GM18502 (cell line): ENCODE measurements at regions not wholly inside any gene's neighbourhood (a gene's known extent, or its start where the extent isn't known, plus 50 kb on each side); places are given as distances from the start of the nearest gene placed in this dataset.
"Not testable (repeated sequence)": the region's sequence is repeated elsewhere in the genome, so short reads cannot be mapped to it uniquely, and the experiment has no call there.

Experiments
- ATAC-seq: cut with Tn5 transposase; IDR thresholded peaks from one replicate; pipeline ENCODE4 v1.9.1; 2021; ENCODE audit warnings: mild to moderate bottlenecking; ENCODE audit not compliant: unreplicated experiment, poor library complexity

GRCh38 chr2:7417845-7418742 is 500.9 kb downstream of the RNF144A start:
- no peak for ATAC-seq

GRCh38 chr2:7419186-7419585 is 502.0 kb downstream of the RNF144A start:
- no peak for ATAC-seq

- no peak for ATAC-seq
Measured at GRCh38 chr2:7419814-7420311, 502.7 kb downstream of the RNF144A start.

- ATAC-seq: no peak
Measured at GRCh38 chr2:7420530-7420929, 503.3 kb downstream of the RNF144A start.

GRCh38 chr2:7424481-7424880 is 507.3 kb downstream of the RNF144A start:
- no peak for ATAC-seq

GRCh38 chr2:7427293-7428060 is 510.3 kb downstream of the RNF144A start:
- no peak for ATAC-seq

- ATAC-seq: no peak
Measured at GRCh38 chr2:7428454-7429204, 511.4 kb downstream of the RNF144A start.

- no peak for ATAC-seq
Measured at GRCh38 chr2:7429733-7430132, 512.5 kb downstream of the RNF144A start.

GRCh38 chr2:7430421-7430868 is 513.2 kb downstream of the RNF144A start:
- peak; percentile 9 for ATAC-seq

- ATAC-seq: peak; percentile 58
Measured at GRCh38 chr2:7430869-7431641, 513.8 kb downstream of the RNF144A start.

GRCh38 chr2:7432436-7432835 is 515.2 kb downstream of the RNF144A start:
- no peak for ATAC-seq

- no peak for ATAC-seq
Measured at GRCh38 chr2:7436096-7436906, 519.1 kb downstream of the RNF144A start.

GRCh38 chr2:7437141-7437540 is 519.9 kb downstream of the RNF144A start:
- no peak for ATAC-seq

- ATAC-seq: no peak
Measured at GRCh38 chr2:7437716-7438632, 520.8 kb downstream of the RNF144A start.

GRCh38 chr2:7438855-7439254 is 521.6 kb downstream of the RNF144A start:
- no peak for ATAC-seq

- no peak for ATAC-seq
Measured at GRCh38 chr2:7440977-7441376, 523.8 kb downstream of the RNF144A start.

GRCh38 chr2:7441841-7442240 is 524.6 kb downstream of the RNF144A start:
- ATAC-seq: not testable (repeated sequence)

GRCh38 chr2:7444626-7445025 is 527.4 kb downstream of the RNF144A start:
- no peak for ATAC-seq
